Astrocyte (in vitro differentiated cells and primary cell): ENCODE measurements at regions not wholly inside any gene's neighbourhood (a gene's known extent, or its start where the extent isn't known, plus 50 kb on each side); places are given as distances from the start of the nearest gene placed in this dataset.

ENCODE experiments used
- DNase-seq: peaks from one replicate; pipeline ENCODE4 v3.0.0-alpha.2; 2010; ENCODE audit warnings: low read depth
- FAIRE-seq: peaks from 2 replicates; lab custom pipeline; 2011; peaks lifted over from hg19 to GRCh38; lab: Jason Lieb, UNC
- H2AFZ ChIP-seq: 2 replicates; pipeline ENCODE4 v1.6.0; 2012; ENCODE audit warnings: low read depth, low read length, inconsistent platforms
- H3K27ac ChIP-seq: 2 replicates; pipeline ENCODE4 v1.5.1; 2011; ENCODE audit warnings: low read depth, low read length, inconsistent platforms
- H3K27me3 ChIP-seq: 2 replicates; pipeline ENCODE4 v1.6.0; 2011; ENCODE audit warnings: low read length, inconsistent platforms; ENCODE audit not compliant: insufficient read depth
- H3K36me3 ChIP-seq: 2 replicates; pipeline ENCODE4 v1.5.1; 2011; ENCODE audit warnings: low read length, inconsistent platforms; ENCODE audit not compliant: insufficient read depth
- H3K4me1 ChIP-seq: 2 replicates; pipeline ENCODE4 v1.5.1; 2011; ENCODE audit warnings: low read length, inconsistent platforms; ENCODE audit not compliant: insufficient read depth
- H3K4me2 ChIP-seq: 2 replicates; pipeline ENCODE4 v1.6.0; 2012; ENCODE audit warnings: low read length, inconsistent platforms
- H3K4me3 ChIP-seq: 2 replicates; pipeline ENCODE4 v1.5.1; 2011; ENCODE audit warnings: low read depth, mild to moderate bottlenecking, low read length, inconsistent platforms; ENCODE audit not compliant: insufficient read depth
- H3K79me2 ChIP-seq: 2 replicates; pipeline ENCODE4 v1.6.0; 2012; ENCODE audit warnings: mild to moderate bottlenecking, low read length, inconsistent platforms; ENCODE audit not compliant: insufficient read depth
- H3K9ac ChIP-seq: 2 replicates; pipeline ENCODE4 v1.6.0; 2012; ENCODE audit warnings: mild to moderate bottlenecking, low read length, inconsistent platforms
- H3K9me3 ChIP-seq: 2 replicates; pipeline ENCODE4 v1.5.1; 2012; ENCODE audit warnings: low read depth, mild to moderate bottlenecking, low read length, inconsistent platforms; ENCODE audit not compliant: insufficient read depth
- H4K20me1 ChIP-seq: 2 replicates; pipeline ENCODE4 v1.6.0; 2012; ENCODE audit warnings: low read length, inconsistent platforms; ENCODE audit not compliant: insufficient read depth
- H3K27ac Mint-ChIP-seq: one replicate; pipeline ENCODE4 v1.8.0; 2021; ENCODE audit warnings: mild to moderate bottlenecking, mixed read lengths; ENCODE audit not compliant: unreplicated experiment
- H3K27me3 Mint-ChIP-seq: one replicate; pipeline ENCODE4 v1.8.0; 2021; ENCODE audit warnings: low read depth, mixed read lengths; ENCODE audit not compliant: unreplicated experiment
- H3K36me3 Mint-ChIP-seq: one replicate; pipeline ENCODE4 v1.8.0; 2021; ENCODE audit warnings: low read depth, mixed read lengths; ENCODE audit not compliant: unreplicated experiment
- H3K4me1 Mint-ChIP-seq: one replicate; pipeline ENCODE4 v1.8.0; 2021; ENCODE audit warnings: low read depth, mixed read lengths; ENCODE audit not compliant: unreplicated experiment
- H3K4me3 Mint-ChIP-seq: one replicate; pipeline ENCODE4 v1.8.0; 2021; ENCODE audit warnings: mild to moderate bottlenecking, moderate library complexity, mixed read lengths; ENCODE audit not compliant: unreplicated experiment
- H3K9me3 Mint-ChIP-seq: one replicate; pipeline ENCODE4 v1.8.0; 2021; ENCODE audit warnings: mild to moderate bottlenecking, mixed read lengths; ENCODE audit not compliant: unreplicated experiment
- CTCF ChIP-seq: IDR thresholded peaks from 2 replicates; pipeline ENCODE4 v1.5.1; 2011; ENCODE audit warnings: low read depth, mild to moderate bottlenecking, inconsistent platforms, low read length, moderate library complexity; ENCODE audit not compliant: insufficient read depth
- EZH2 ChIP-seq: IDR thresholded peaks from 2 replicates; pipeline ENCODE4 v1.6.1; 2012; ENCODE audit warnings: mild to moderate bottlenecking, low read length, inconsistent platforms; ENCODE audit not compliant: insufficient read depth

- H3K27me3 ChIP-seq: no peaks in the 10 kb centered on the region
- H4K20me1 ChIP-seq: no peaks in the 10 kb centered on the region
- DNase-seq (no peak), FAIRE-seq (no peak)
- H3K4me3 Mint-ChIP-seq: no peak overlapping the region
- no peak overlapping the region for H3K27ac ChIP-seq
- H3K36me3 ChIP-seq: no peaks in the 10 kb centered on the region
- H3K4me2 ChIP-seq: no peak overlapping the region
- TF ChIP-seq EZH2 (no peak), CTCF (no peak)
- H2AFZ ChIP-seq: no peak overlapping the region
- no peaks in the 10 kb centered on the region for H3K4me1 Mint-ChIP-seq
- no peak overlapping the region for H3K9ac ChIP-seq
- peaks cover 3% of the 10 kb centered on the region for H3K9me3 ChIP-seq
- H3K9me3 Mint-ChIP-seq: peaks cover 4% of the 10 kb centered on the region
- H3K27ac Mint-ChIP-seq: no peak overlapping the region
- H3K4me1 ChIP-seq: no peaks in the 10 kb centered on the region
- H3K4me3 ChIP-seq: no peak overlapping the region
- no peaks in the 10 kb centered on the region for H3K79me2 ChIP-seq
- peaks cover 32% of the 10 kb centered on the region for H3K27me3 Mint-ChIP-seq
- H3K36me3 Mint-ChIP-seq: no peaks in the 10 kb centered on the region
These were observed 514.4 kb upstream of the HS6ST1 start for GRCh38 chr2:128832946-128833663.

- no peak for FAIRE-seq
- H3K27me3 Mint-ChIP-seq: peaks cover 33% of the 10 kb centered on the region
- no peak overlapping the region for H3K4me2 ChIP-seq
- no peak for DNase-seq
- no peak overlapping the region for H3K27ac ChIP-seq
- H3K4me3 Mint-ChIP-seq: no peak overlapping the region
- H3K36me3 Mint-ChIP-seq: no peaks in the 10 kb centered on the region
- H2AFZ ChIP-seq: no peak overlapping the region
- no peak overlapping the region for H3K9ac ChIP-seq
- no peaks in the 10 kb centered on the region for H3K36me3 ChIP-seq
- H3K4me1 ChIP-seq: no peaks in the 10 kb centered on the region
- no peak overlapping the region for H3K27ac Mint-ChIP-seq
- TF ChIP-seq CTCF: no peak
- TF ChIP-seq EZH2: no peak
- no peaks in the 10 kb centered on the region for H3K4me1 Mint-ChIP-seq
- H3K9me3 ChIP-seq: peaks cover 3% of the 10 kb centered on the region
- H4K20me1 ChIP-seq: no peaks in the 10 kb centered on the region
- H3K79me2 ChIP-seq: no peaks in the 10 kb centered on the region
- no peaks in the 10 kb centered on the region for H3K27me3 ChIP-seq
- H3K4me3 ChIP-seq: no peak overlapping the region
- H3K9me3 Mint-ChIP-seq: peaks cover 4% of the 10 kb centered on the region
These were observed 515.0 kb upstream of the HS6ST1 start for GRCh38 chr2:128833664-128834027.

GRCh38 chr2:128834207-128834879 is 515.7 kb upstream of the HS6ST1 start:
- Histone ChIP-seq H3K27ac (no peak overlapping the region), H3K4me3 (no peak overlapping the region), H3K79me2 (no peaks in the 10 kb centered on the region), H3K36me3 (no peaks in the 10 kb centered on the region), H2AFZ (no peak overlapping the region), H3K4me2 (no peak overlapping the region), H3K4me1 (no peaks in the 10 kb centered on the region), H4K20me1 (no peaks in the 10 kb centered on the region), H3K27me3 (no peaks in the 10 kb centered on the region), H3K9ac (no peak overlapping the region), H3K9me3 (peaks cover 3% of the 10 kb centered on the region)
- TF ChIP-seq EZH2 (no peak), CTCF (no peak)
- Mint-ChIP-seq H3K36me3 (no peaks in the 10 kb centered on the region), H3K4me3 (no peak overlapping the region), H3K4me1 (no peaks in the 10 kb centered on the region), H3K27ac (no peak overlapping the region), H3K9me3 (peaks cover 4% of the 10 kb centered on the region), H3K27me3 (peaks cover 36% of the 10 kb centered on the region)
- no peak for FAIRE-seq
- DNase-seq: no peak
